ENCODE measurements at regions not wholly inside any gene's neighbourhood (a gene's known extent, or its start where the extent isn't known, plus 50 kb on each side); places are given as distances from the start of the nearest gene placed in this dataset.
"Not testable (repeated sequence)": the region's sequence is repeated elsewhere in the genome, so short reads cannot be mapped to it uniquely, and the experiment has no call there.

DNA sequence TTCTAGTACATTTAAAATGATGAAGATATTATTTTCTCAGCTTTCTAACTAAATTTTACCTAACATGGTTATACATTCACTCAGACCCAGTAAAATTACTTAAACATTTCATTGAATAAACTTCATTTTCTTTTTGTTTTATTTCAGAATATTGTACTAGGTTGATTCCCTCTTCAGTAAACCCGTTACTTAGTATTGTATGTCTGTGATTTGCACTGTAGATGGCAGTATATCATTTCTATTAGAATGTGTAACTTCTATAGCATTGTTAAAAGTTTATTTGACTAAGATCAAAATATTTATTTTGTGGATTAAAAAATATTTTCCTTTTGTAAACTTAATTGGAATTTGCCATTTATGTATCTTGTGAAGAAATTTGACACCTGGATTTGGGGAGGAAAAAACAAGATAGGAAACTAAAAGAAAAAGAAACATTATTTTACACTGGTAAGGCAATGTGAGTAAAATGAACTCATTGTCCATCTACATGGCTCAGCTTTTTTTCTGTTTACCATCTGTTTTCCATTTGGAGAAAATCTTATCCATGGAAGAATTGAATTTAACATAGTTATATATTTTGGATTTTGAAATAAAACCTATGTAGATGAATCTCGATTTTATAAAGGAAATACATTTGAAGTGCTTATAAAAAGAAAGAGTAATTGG lies 145.6 kb upstream of the METTL14 start:
- intact Hi-C loops (cut with DNase I; ENCODE audit: low total_unique reads); H3K36me3 ChIP-seq; DNase-seq; H3K27ac ChIP-seq; H3K9me3 ChIP-seq; H3K27me3 ChIP-seq; H3K4me1 ChIP-seq; in situ Hi-C loops (cut with MboI; ENCODE audit: low pct_ligation_motif_present in 1 of 4, low pct_unique_long_range_greater_than_20kb in 1 of 4, low sequenced_read_pairs in 3 of 4); H3K4me3 ChIP-seq: not testable (repeated sequence)
- TF ChIP-seq, protein P1, sequence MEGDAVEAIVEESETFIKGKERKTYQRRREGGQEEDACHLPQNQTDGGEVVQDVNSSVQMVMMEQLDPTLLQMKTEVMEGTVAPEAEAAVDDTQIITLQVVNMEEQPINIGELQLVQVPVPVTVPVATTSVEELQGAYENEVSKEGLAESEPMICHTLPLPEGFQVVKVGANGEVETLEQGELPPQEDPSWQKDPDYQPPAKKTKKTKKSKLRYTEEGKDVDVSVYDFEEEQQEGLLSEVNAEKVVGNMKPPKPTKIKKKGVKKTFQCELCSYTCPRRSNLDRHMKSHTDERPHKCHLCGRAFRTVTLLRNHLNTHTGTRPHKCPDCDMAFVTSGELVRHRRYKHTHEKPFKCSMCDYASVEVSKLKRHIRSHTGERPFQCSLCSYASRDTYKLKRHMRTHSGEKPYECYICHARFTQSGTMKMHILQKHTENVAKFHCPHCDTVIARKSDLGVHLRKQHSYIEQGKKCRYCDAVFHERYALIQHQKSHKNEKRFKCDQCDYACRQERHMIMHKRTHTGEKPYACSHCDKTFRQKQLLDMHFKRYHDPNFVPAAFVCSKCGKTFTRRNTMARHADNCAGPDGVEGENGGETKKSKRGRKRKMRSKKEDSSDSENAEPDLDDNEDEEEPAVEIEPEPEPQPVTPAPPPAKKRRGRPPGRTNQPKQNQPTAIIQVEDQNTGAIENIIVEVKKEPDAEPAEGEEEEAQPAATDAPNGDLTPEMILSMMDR (IDR thresholded peaks at IDR 0.05): peak in 1 of 5 experiments; percentile 26
- WGBS, 2 donors (ENCODE audit: low coverage in 1 of 2): 27 to 34% methylated on average over 2 of the region's 2 CpGs

DNA sequence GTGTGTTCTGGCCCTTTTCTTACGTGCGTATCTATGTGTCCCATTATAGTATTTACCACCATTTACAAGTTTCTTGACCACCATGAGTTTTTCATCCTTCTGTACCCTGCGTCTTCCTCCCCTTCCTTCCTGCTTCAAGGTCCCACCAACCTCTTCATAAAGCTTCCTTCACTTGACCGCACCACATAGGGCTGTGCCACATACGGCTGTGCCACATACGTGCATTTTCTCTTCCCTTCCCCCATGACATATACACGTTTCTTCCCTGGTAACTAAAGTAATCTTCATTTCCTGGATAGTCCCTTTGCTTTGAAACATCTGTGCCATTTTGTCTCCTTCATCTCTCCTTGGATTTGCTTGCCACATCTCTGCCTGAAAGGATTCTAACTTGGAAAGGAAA lies 128.6 kb upstream of the METTL14 start:
- DNase-seq; H3K27ac ChIP-seq; in situ Hi-C loops (cut with MboI; ENCODE audit: low pct_ligation_motif_present in 1 of 4, low pct_unique_long_range_greater_than_20kb in 1 of 4, low sequenced_read_pairs in 3 of 4); H3K4me1 ChIP-seq; H3K27me3 ChIP-seq; H3K9me3 ChIP-seq; H3K36me3 ChIP-seq; H3K4me3 ChIP-seq; intact Hi-C loops (cut with DNase I; ENCODE audit: low total_unique reads): not testable (repeated sequence)
- WGBS, 2 donors (ENCODE audit: low coverage in 1 of 2): 58 to 79% methylated on average over 5 to 7 of the region's 7 CpGs

DNA sequence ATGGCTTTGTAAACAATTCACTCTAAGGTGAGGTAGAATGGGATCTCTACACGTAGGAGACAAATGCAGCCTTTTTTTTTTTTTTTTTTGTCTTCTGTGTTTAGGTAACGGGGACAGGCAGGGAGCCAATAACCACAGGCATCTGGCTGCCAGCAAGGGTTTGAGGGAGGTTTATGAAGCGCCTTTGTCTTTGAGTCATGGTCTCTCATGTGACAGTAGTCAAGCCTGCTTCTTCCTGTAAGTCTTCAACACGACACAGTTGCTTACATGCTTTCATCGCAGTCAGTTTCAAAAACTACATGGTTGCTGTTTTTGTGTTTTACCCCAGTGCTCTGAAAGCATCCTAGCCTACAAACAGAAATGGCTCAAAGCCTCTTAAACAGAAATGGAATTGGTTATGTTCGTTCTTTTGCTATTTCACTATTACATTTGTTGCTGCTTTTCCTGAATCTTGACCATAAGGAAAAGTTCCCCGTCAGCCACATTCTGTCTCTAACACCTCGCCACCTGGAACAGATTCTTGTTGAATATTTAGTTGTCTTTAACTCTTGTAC lies 127.8 kb upstream of the METTL14 start:
- no peak overlapping the region for H3K27ac ChIP-seq
- intact Hi-C loops (cut with DNase I; ENCODE audit: low total_unique reads): no loop called here

DNA sequence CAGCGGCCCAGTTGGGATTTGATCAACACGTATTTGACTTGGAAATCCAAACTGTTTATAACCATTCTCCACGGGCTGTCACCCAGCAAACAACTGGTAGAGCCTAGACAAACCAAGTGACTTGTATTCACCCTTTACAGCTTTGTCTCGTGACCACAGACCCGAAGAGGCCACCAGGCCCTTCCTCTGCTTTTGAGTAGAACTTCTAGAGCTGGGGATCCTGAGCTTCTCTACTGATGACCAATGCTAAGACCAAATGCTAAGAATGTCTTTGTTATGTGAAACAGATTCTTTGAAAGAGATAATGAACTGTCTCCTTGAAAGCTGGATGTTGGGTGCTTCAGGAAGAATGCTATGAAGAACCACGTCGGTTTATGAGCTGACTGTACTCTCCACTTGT lies 127.0 kb upstream of the METTL14 start:
- H3K9me3 ChIP-seq; DNase-seq; H3K27me3 ChIP-seq; H3K27ac ChIP-seq; H3K4me1 ChIP-seq; in situ Hi-C loops (cut with MboI; ENCODE audit: low pct_ligation_motif_present in 1 of 4, low pct_unique_long_range_greater_than_20kb in 1 of 4, low sequenced_read_pairs in 3 of 4); intact Hi-C loops (cut with DNase I; ENCODE audit: low total_unique reads); H3K36me3 ChIP-seq; H3K4me3 ChIP-seq: not testable (repeated sequence)
- 71 to 100% methylated on average over 2 to 7 of the region's 7 CpGs for WGBS, 2 donors (ENCODE audit: low coverage in 1 of 2)

More for the DNA sequence above, 127.8 kb upstream of the METTL14 start:
- in situ Hi-C loops (cut with MboI; ENCODE audit: low pct_ligation_motif_present in 1 of 4, low pct_unique_long_range_greater_than_20kb in 1 of 4, low sequenced_read_pairs in 3 of 4): no loop called here
- DNase-seq: no peak
- Histone ChIP-seq H3K27me3 (no peaks in the 10 kb centered on the region), H3K36me3 (no peaks in the 10 kb centered on the region), H3K9me3 (no peaks in the 10 kb centered on the region), H3K4me1 (no peaks in the 10 kb centered on the region), H3K4me3 (no peak overlapping the region)
- TF ChIP-seq, protein P1 (IDR thresholded peaks at IDR 0.05): no peak
- TF ChIP-seq POLR2A (IDR thresholded peaks at IDR 0.05) (no peak), POLR2AphosphoS5 (IDR thresholded peaks at IDR 0.05) (no peak), EP300 (IDR thresholded peaks at IDR 0.05; ENCODE audit: low read depth) (no peak)
- 53 to 61% methylated on average over 6 to 8 of the region's 8 CpGs for WGBS, 2 donors (ENCODE audit: low coverage in 1 of 2)

DNA sequence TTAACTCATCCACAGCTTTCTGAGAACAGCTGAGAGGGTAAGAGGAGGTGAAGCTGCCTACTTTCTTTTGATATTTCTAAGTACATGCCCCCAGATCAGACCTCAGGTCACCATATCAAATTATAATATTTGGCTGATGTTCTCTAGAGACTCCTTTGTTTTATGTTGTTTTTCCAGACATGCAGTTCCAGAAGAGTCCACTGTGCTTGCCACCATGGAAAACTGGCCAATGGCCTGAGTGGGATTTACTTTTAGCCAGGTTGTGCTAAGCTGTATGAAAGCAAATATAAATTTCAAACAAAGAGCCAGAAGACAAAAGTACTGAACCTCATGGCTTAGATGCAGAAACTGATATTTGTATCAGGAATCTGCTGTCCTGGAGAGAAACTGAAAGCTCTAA lies 123.6 kb upstream of the METTL14 start:
- in situ Hi-C loops (cut with MboI; ENCODE audit: low pct_ligation_motif_present in 1 of 4, low pct_unique_long_range_greater_than_20kb in 1 of 4, low sequenced_read_pairs in 3 of 4); H3K4me1 ChIP-seq; H3K9me3 ChIP-seq; H3K4me3 ChIP-seq; DNase-seq; H3K27ac ChIP-seq; intact Hi-C loops (cut with DNase I; ENCODE audit: low total_unique reads); H3K36me3 ChIP-seq; H3K27me3 ChIP-seq: not testable (repeated sequence)

DNA sequence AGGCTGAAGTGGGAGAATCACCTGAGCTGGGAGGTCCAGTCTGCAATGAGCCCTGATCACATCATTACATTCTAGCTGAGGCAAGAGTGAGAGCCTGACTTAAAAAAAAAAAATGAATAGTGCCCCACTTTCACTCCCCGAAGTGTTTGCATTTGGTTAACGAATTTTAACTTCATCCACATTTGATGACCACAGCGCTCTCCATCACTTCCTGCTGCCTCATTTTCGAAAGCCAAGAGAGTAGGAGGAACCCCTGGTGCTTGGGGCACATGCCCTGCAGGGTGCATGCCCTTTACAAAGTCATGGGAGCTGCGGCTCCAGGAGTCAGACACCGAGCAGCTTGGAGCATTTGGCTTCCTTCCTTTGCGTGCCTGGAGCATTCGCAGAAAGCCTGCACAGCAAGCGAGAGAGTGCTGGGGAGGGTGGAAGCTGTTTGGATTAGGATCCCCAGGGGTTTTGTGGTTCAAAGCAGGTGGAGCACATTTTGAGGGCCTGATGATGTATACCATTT lies 119.1 kb upstream of the METTL14 start:
- DNase-seq; in situ Hi-C loops (cut with MboI; ENCODE audit: low pct_ligation_motif_present in 1 of 4, low pct_unique_long_range_greater_than_20kb in 1 of 4, low sequenced_read_pairs in 3 of 4): not testable (repeated sequence)
- 46% methylated on average over 9 of the region's 9 CpGs; no CpG with 5 or more reads in 1 of the 2 donors for WGBS, 2 donors (ENCODE audit: low coverage in 1 of 2)

DNA sequence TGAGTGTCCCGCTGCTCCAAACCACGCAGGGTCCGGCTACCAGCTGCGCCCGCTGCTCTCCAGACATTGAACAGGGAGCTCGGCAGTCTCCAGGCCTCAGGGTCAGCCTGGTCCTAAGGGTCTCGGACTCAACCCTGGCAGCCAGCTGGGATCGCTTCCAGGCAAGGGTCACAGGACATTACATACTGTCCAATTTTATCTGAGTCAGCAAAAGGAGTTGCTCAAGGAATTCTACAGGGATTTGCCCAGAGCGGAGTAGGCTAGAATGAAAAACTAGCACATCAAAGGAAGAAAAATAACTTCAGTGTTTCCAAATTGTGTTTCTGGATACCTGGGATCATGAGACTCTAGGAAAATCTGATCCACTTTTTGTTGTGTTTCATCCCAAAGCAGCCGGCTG lies 112.2 kb upstream of the METTL14 start:
- DNase-seq; H3K36me3 ChIP-seq; in situ Hi-C loops (cut with MboI; ENCODE audit: low pct_ligation_motif_present in 1 of 4, low pct_unique_long_range_greater_than_20kb in 1 of 4, low sequenced_read_pairs in 3 of 4); H3K4me3 ChIP-seq; H3K9me3 ChIP-seq; intact Hi-C loops (cut with DNase I; ENCODE audit: low total_unique reads); H3K27ac ChIP-seq; H3K4me1 ChIP-seq; H3K27me3 ChIP-seq: not testable (repeated sequence)
- WGBS, 2 donors (ENCODE audit: low coverage in 1 of 2): 94 to 100% methylated on average over 2 to 10 of the region's 10 CpGs

More for the DNA sequence above, 119.1 kb upstream of the METTL14 start:
- intact Hi-C loops (cut with DNase I; ENCODE audit: low total_unique reads); H3K27ac ChIP-seq; H3K27me3 ChIP-seq; H3K36me3 ChIP-seq; H3K4me1 ChIP-seq; H3K9me3 ChIP-seq; H3K4me3 ChIP-seq: not testable (repeated sequence)

DNA sequence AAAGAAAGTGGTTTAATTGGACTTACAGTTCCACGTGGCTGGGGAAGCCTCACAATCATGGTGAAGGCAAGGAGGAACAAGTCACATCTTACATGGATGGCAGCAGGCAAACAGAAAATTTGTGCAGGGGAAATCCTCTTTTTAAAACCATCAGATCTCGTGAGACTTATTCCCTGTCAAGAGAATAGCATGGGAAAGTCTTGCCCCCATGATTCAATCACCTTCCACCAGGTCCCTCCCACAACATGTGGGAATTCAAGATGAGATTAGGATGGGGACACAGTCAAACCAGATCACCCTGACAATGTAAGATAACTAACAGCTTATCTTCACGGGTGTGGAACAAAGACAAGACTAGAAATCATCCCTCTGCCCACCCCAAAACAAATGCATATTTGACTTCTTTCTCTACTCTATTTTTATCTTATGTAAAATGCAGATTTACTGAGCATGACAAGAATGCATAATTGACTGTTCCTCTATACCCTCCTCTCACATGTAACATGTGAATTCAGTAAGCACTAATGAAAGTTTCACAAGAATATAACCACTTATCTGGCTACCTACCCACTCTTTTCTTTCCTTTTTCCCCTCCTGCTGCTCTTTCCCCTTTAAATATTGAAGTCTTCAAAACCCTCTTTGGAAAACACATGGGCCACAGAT lies 110.8 kb upstream of the METTL14 start:
- in situ Hi-C loops (cut with MboI; ENCODE audit: low pct_ligation_motif_present in 1 of 4, low pct_unique_long_range_greater_than_20kb in 1 of 4, low sequenced_read_pairs in 3 of 4); H3K36me3 ChIP-seq; H3K9me3 ChIP-seq; intact Hi-C loops (cut with DNase I; ENCODE audit: low total_unique reads); H3K4me3 ChIP-seq; H3K27me3 ChIP-seq; H3K4me1 ChIP-seq; H3K27ac ChIP-seq; DNase-seq: not testable (repeated sequence)
- 45% methylated on average over 3 of the region's 3 CpGs; no CpG with 5 or more reads in 1 of the 2 donors for WGBS, 2 donors (ENCODE audit: low coverage in 1 of 2)
